DOHH2 (cell line): ENCODE measurements at regions not wholly inside any gene's neighbourhood (a gene's known extent, or its start where the extent isn't known, plus 50 kb on each side); places are given as distances from the start of the nearest gene placed in this dataset.

Experiments
- CTCF ChIP-seq: fragments of 200-600 bp; sonication (generic); IDR thresholded peaks from one replicate; pipeline ENCODE4 v1.5.1; 2014; ENCODE audit warnings: antibody characterized with exemption, mild to moderate bottlenecking, low read depth, low read length; ENCODE audit not compliant: poor library complexity, severe bottlenecking
- EZH2phosphoT487 ChIP-seq: fragments of 200-600 bp; sonication (generic); IDR thresholded peaks from 2 replicates; pipeline ENCODE4 v1.6.1; 2017; ENCODE audit warnings: borderline replicate concordance, mild to moderate bottlenecking, antibody characterized with exemption, low read length, moderate library complexity, mixed read lengths

DNA sequence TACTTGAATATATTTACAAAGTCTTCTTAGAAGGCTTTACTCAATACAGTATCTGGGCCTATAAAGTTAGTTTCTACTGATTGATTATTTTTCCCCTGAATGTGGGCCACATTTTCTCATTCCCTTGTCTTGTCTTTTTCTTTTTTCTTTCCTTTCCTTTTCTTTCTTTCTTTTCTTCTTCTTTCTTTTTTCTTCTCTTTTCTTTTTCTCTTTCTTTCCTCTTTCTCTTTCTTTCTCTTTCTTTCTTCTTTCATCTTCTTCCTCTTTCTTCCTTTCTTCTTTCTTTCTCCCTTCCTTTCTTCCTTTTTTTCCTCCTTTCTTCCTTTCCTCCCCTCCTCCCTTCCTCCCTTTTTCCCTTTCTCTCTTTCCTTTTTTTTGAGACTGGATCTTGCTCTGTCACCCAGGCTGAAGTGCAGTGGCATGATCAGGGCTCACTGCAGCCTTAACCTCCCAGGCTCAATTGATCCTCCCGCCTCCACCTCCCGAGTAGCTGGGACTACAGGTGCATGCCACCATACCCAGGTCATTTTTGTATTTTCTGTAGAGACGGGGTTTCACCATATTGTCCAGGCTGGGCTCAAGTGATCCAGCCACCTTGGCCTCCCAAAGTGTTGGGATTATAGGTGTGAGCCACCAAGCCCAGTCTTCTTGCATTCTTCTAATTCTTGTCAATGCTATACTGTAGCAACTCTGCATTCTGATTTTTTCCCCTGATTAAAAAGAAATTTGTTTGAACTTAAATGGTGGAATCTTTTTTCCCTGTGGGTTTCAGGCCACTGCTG lies 133.1 kb upstream of the FBXO11 start:
- TF ChIP-seq CTCF (no peak), EZH2phosphoT487 (no peak)
